ENCODE measurements at regions not wholly inside any gene's neighbourhood (a gene's known extent, or its start where the extent isn't known, plus 50 kb on each side); places are given as distances from the start of the nearest gene placed in this dataset.

- TF ChIP-seq FOXP2 (optimal IDR thresholded peaks at IDR 0.05; ENCODE audit: borderline replicate concordance, extremely low read depth, extremely low read length, insufficient read depth) (no peak), TAF1 (IDR thresholded peaks at IDR 0.05; ENCODE audit: borderline replicate concordance, insufficient read depth, low read length) (no peak), SIN3A (IDR thresholded peaks at IDR 0.05; ENCODE audit: borderline replicate concordance, insufficient read depth, low read length) (no peak), REST (IDR thresholded peaks at IDR 0.05; ENCODE audit: insufficient read depth in 1 of 2, low read depth in 2 of 2, low read length in 2 of 2) (no peak)
These were observed 142.8 kb downstream of the TTC8 start for GRCh38 chr14:88967299-88967698.
